ENCODE measurements at regions not wholly inside any gene's neighbourhood (a gene's known extent, or its start where the extent isn't known, plus 50 kb on each side); places are given as distances from the start of the nearest gene placed in this dataset.

DNA sequence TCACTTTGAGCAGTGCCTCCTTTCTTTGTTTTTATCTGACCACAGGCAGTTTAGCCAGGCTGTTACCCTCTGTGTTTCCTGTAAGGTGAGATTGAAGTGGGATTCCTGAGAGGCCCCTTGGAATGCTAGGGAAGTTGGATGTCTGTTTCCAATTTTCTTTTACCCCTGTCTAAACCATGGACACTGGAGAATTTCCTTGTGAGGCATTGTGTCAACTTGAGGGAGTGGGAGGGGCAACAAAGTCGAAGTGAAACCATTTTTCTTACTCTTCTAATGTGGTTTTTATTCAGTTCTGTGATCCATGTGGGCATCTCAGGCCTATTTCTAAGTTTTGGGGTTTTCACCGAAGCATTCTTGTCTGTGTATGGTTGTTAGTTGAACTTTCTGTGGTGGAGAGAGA is 296.1 kb upstream of the UGT8 start:
- TF ChIP-seq, protein P1, sequence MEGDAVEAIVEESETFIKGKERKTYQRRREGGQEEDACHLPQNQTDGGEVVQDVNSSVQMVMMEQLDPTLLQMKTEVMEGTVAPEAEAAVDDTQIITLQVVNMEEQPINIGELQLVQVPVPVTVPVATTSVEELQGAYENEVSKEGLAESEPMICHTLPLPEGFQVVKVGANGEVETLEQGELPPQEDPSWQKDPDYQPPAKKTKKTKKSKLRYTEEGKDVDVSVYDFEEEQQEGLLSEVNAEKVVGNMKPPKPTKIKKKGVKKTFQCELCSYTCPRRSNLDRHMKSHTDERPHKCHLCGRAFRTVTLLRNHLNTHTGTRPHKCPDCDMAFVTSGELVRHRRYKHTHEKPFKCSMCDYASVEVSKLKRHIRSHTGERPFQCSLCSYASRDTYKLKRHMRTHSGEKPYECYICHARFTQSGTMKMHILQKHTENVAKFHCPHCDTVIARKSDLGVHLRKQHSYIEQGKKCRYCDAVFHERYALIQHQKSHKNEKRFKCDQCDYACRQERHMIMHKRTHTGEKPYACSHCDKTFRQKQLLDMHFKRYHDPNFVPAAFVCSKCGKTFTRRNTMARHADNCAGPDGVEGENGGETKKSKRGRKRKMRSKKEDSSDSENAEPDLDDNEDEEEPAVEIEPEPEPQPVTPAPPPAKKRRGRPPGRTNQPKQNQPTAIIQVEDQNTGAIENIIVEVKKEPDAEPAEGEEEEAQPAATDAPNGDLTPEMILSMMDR (IDR thresholded peaks at IDR 0.05; ENCODE audit: poor library complexity, severe bottlenecking): no peak
- TF ChIP-seq EZH2 (IDR thresholded peaks at IDR 0.05; ENCODE audit: borderline replicate concordance, insufficient read depth, low read length, poor library complexity, severe bottlenecking) (no peak), TAF1 (IDR thresholded peaks at IDR 0.05; ENCODE audit: low read depth) (no peak), EP300 (conservative IDR thresholded peaks at IDR 0.05; ENCODE audit: poor library complexity, severe bottlenecking) (no peak), MXI1 (conservative IDR thresholded peaks at IDR 0.05; ENCODE audit: poor library complexity, severe bottlenecking) (no peak), SMC3 (conservative IDR thresholded peaks at IDR 0.05; ENCODE audit: poor library complexity) (no peak), RAD21 (conservative IDR thresholded peaks at IDR 0.05) (no peak)
- TF ChIP-seq, protein P2, sequence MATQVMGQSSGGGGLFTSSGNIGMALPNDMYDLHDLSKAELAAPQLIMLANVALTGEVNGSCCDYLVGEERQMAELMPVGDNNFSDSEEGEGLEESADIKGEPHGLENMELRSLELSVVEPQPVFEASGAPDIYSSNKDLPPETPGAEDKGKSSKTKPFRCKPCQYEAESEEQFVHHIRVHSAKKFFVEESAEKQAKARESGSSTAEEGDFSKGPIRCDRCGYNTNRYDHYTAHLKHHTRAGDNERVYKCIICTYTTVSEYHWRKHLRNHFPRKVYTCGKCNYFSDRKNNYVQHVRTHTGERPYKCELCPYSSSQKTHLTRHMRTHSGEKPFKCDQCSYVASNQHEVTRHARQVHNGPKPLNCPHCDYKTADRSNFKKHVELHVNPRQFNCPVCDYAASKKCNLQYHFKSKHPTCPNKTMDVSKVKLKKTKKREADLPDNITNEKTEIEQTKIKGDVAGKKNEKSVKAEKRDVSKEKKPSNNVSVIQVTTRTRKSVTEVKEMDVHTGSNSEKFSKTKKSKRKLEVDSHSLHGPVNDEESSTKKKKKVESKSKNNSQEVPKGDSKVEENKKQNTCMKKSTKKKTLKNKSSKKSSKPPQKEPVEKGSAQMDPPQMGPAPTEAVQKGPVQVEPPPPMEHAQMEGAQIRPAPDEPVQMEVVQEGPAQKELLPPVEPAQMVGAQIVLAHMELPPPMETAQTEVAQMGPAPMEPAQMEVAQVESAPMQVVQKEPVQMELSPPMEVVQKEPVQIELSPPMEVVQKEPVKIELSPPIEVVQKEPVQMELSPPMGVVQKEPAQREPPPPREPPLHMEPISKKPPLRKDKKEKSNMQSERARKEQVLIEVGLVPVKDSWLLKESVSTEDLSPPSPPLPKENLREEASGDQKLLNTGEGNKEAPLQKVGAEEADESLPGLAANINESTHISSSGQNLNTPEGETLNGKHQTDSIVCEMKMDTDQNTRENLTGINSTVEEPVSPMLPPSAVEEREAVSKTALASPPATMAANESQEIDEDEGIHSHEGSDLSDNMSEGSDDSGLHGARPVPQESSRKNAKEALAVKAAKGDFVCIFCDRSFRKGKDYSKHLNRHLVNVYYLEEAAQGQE (IDR thresholded peaks at IDR 0.05; ENCODE audit: borderline replicate concordance): no peak
